ENCODE measurements at regions not wholly inside any gene's neighbourhood (a gene's known extent, or its start where the extent isn't known, plus 50 kb on each side); places are given as distances from the start of the nearest gene placed in this dataset.
A peak's percentile ranks its signal among the peaks of the same experiment; 100 is the strongest.
"Not testable (repeated sequence)": the region's sequence is repeated elsewhere in the genome, so short reads cannot be mapped to it uniquely, and the experiment has no call there.

- not testable (repeated sequence) for DNase-seq
These were observed 59.0 kb upstream of the NUTM2F start for GRCh38 chr9:94387338-94388010.

GRCh38 chr9:94388011-94388406, 59.6 kb upstream of the NUTM2F start:
- DNase-seq: not testable (repeated sequence)

- DNase-seq: not testable (repeated sequence)
These were observed 62.1 kb upstream of the NUTM2F start for GRCh38 chr9:94390425-94391098.

GRCh38 chr9:94392971-94393624, 64.7 kb upstream of the NUTM2F start:
- not testable (repeated sequence) for DNase-seq

GRCh38 chr9:94397766-94398379, 69.4 kb upstream of the NUTM2F start:
- DNase-seq: peak in 1 of 5 donors; percentile 6

GRCh38 chr9:94400461-94400860, 72.0 kb upstream of the NUTM2F start:
- DNase-seq: not testable (repeated sequence)

- DNase-seq: not testable (repeated sequence)
These were observed 74.4 kb upstream of the NUTM2F start for GRCh38 chr9:94402795-94403194.

GRCh38 chr9:94403571-94403970, 75.1 kb upstream of the NUTM2F start:
- not testable (repeated sequence) for DNase-seq

GRCh38 chr9:94413665-94414064, 85.2 kb upstream of the NUTM2F start:
- not testable (repeated sequence) for DNase-seq

- not testable (repeated sequence) for DNase-seq
These were observed 86.7 kb upstream of the NUTM2F start for GRCh38 chr9:94415111-94415510.

- DNase-seq: not testable (repeated sequence)
These were observed 91.7 kb upstream of the NUTM2F start for GRCh38 chr9:94420098-94420497.

GRCh38 chr9:94421951-94422350, 93.5 kb upstream of the NUTM2F start:
- not testable (repeated sequence) for DNase-seq

GRCh38 chr9:94425312-94425711, 96.9 kb upstream of the NUTM2F start:
- not testable (repeated sequence) for DNase-seq

GRCh38 chr9:94437128-94437527, 108.7 kb upstream of the NUTM2F start:
- not testable (repeated sequence) for DNase-seq

- DNase-seq: not testable (repeated sequence)
These were observed 109.9 kb upstream of the NUTM2F start for GRCh38 chr9:94438336-94438735.

GRCh38 chr9:94441146-94441545, 112.7 kb upstream of the NUTM2F start:
- DNase-seq: not testable (repeated sequence)

- DNase-seq: no peak
These were observed 113.1 kb upstream of the PCAT7 start for GRCh38 chr9:94441796-94442195.

- no peak for DNase-seq
These were observed 111.7 kb upstream of the PCAT7 start for GRCh38 chr9:94443032-94443722.

GRCh38 chr9:94445863-94446262, 109.0 kb upstream of the PCAT7 start:
- DNase-seq: no peak

GRCh38 chr9:94449486-94449885, 105.4 kb upstream of the PCAT7 start:
- no peak for DNase-seq

- no peak for DNase-seq
These were observed 90.1 kb upstream of the PCAT7 start for GRCh38 chr9:94464790-94465189.

GRCh38 chr9:94472063-94472462, 82.8 kb upstream of the PCAT7 start:
- DNase-seq: not testable (repeated sequence)

Measured in T-helper 1 cell (primary cell).